Loucy (cell line): ENCODE measurements at regions not wholly inside any gene's neighbourhood (a gene's known extent, or its start where the extent isn't known, plus 50 kb on each side); places are given as distances from the start of the nearest gene placed in this dataset.

Source experiments
- H2AFZ ChIP-seq: fragments of 200-600 bp; sonication (generic); 2 replicates; pipeline ENCODE4 v1.6.0; 2016; ENCODE audit warnings: antibody characterized with exemption, mild to moderate bottlenecking, low read length, moderate library complexity
- H3F3A ChIP-seq: fragments of 200-600 bp; 2 replicates; pipeline ENCODE4 v1.6.0; 2016; ENCODE audit warnings: antibody characterized with exemption, low read depth, mild to moderate bottlenecking
- H3K27me3 ChIP-seq: fragments of 200-600 bp; sonication (generic); 2 replicates; pipeline ENCODE4 v1.6.1; 2014; ENCODE audit warnings: low read length, mild to moderate bottlenecking; ENCODE audit not compliant: insufficient read depth, poor library complexity, severe bottlenecking
- H3K36me3 ChIP-seq: fragments of 200-600 bp; sonication (generic); 2 replicates; pipeline ENCODE4 v1.6.1; 2016; ENCODE audit warnings: low read length; ENCODE audit not compliant: insufficient read depth
- H3K4me1 ChIP-seq: fragments of 200-600 bp; sonication (generic); 2 replicates; pipeline ENCODE4 v1.5.1; 2014; ENCODE audit warnings: low read length, mild to moderate bottlenecking; ENCODE audit not compliant: insufficient read depth, poor library complexity, severe bottlenecking
- H3K4me2 ChIP-seq: fragments of 200-600 bp; sonication (generic); 2 replicates; pipeline ENCODE4 v1.6.0; 2014; ENCODE audit warnings: antibody characterized with exemption, low read length, low read depth, mild to moderate bottlenecking; ENCODE audit not compliant: poor library complexity, severe bottlenecking
- H3K4me3 ChIP-seq: fragments of 200-600 bp; sonication (generic); 2 replicates; pipeline ENCODE4 v1.5.1; 2014; ENCODE audit warnings: low read length, mild to moderate bottlenecking, mixed read lengths; ENCODE audit not compliant: poor library complexity, severe bottlenecking
- H3K79me2 ChIP-seq: fragments of 200-600 bp; sonication (generic); 2 replicates; pipeline ENCODE4 v1.6.1; 2014; ENCODE audit warnings: low read length; ENCODE audit not compliant: insufficient read depth
- H3K9ac ChIP-seq: fragments of 200-600 bp; sonication (generic); 2 replicates; pipeline ENCODE4 v1.6.0; 2014; ENCODE audit warnings: mild to moderate bottlenecking, low read depth, low read length, moderate library complexity; ENCODE audit not compliant: poor library complexity, severe bottlenecking
- H3K9me2 ChIP-seq: fragments of 200-600 bp; sonication (generic); replicated peaks from 2 replicates; pipeline ENCODE4 v1.6.1; 2016; ENCODE audit warnings: low read depth, low read length, mixed read lengths
- H3K9me3 ChIP-seq: fragments of 200-600 bp; sonication (generic); 2 replicates; pipeline ENCODE4 v1.6.1; 2014; ENCODE audit warnings: mild to moderate bottlenecking, antibody characterized with exemption, low read length, low read depth; ENCODE audit not compliant: insufficient read depth
- H4K20me1 ChIP-seq: fragments of 200-600 bp; sonication (generic); 2 replicates; pipeline ENCODE4 v1.6.0; 2014; ENCODE audit warnings: antibody characterized with exemption, low read length, mild to moderate bottlenecking; ENCODE audit not compliant: insufficient read depth, poor library complexity, severe bottlenecking
- CTCF ChIP-seq: fragments of 200-600 bp; sonication (generic); conservative IDR thresholded peaks from 2 replicates; pipeline ENCODE4 v1.5.1; 2014; ENCODE audit warnings: mild to moderate bottlenecking, antibody characterized with exemption, low read length
- EZH2phosphoT487 ChIP-seq: fragments of 200-600 bp; IDR thresholded peaks from 2 replicates; pipeline ENCODE4 v1.6.1; 2018; ENCODE audit warnings: antibody characterized with exemption, mild to moderate bottlenecking, moderate library complexity, borderline replicate concordance

DNA sequence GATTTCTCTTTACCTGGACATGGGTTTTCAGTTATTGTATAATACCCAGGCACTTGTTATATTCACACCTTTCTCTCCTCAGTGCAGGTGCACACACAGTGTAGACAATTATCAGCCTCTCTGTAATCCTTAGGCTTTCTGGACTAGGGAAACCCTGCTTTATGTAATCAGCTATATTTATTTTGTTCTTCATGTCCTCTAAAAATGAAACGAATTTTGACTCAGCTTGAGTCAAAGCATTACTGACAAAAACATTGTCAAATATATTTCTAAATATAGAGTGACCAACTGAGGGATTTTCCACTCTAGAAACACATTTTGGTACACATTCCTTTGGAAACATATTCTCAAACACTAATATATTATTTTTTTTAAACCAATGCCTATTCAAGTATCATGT is 144.8 kb upstream of the GULP1 start:
- Histone ChIP-seq H3K4me1 (no peaks in the 10 kb centered on the region), H3K9me3 (no peaks in the 10 kb centered on the region), H3K9ac (no peak overlapping the region), H3K9me2 (no peaks in the 10 kb centered on the region), H3K4me3 (no peak overlapping the region), H3K79me2 (no peaks in the 10 kb centered on the region), H3K4me2 (no peak overlapping the region), H3F3A (no peaks in the 10 kb centered on the region), H4K20me1 (no peaks in the 10 kb centered on the region), H2AFZ (no peak overlapping the region), H3K36me3 (no peaks in the 10 kb centered on the region), H3K27me3 (no peaks in the 10 kb centered on the region)
- TF ChIP-seq EZH2phosphoT487 (no peak), CTCF (no peak)

DNA sequence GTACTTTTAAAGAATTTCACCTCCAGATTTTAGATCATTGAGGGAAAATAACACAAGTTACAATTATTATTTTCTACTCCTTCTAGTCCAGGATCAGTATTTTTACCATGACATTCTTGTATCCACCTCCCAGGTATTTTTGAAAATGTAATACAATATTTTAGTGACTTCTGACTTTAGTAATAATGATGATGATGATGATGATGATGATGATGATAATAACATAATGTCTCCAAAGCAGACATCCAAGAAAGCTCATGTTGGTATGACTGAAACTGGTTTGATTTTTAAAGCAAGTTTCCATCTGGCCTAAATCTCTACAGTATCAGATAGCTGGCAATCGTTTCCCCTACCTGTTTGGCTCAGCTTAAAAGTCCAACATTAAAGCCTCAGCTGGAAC is 140.0 kb upstream of the GULP1 start:
- Histone ChIP-seq H3F3A (no peaks in the 10 kb centered on the region), H3K9me3 (no peaks in the 10 kb centered on the region), H3K27me3 (no peaks in the 10 kb centered on the region), H3K4me1 (no peaks in the 10 kb centered on the region), H3K79me2 (no peaks in the 10 kb centered on the region), H3K36me3 (no peaks in the 10 kb centered on the region), H4K20me1 (no peaks in the 10 kb centered on the region), H3K4me3 (no peak overlapping the region), H3K4me2 (no peak overlapping the region), H3K9me2 (no peaks in the 10 kb centered on the region), H2AFZ (no peak overlapping the region), H3K9ac (no peak overlapping the region)
- TF ChIP-seq CTCF (no peak), EZH2phosphoT487 (no peak)

DNA sequence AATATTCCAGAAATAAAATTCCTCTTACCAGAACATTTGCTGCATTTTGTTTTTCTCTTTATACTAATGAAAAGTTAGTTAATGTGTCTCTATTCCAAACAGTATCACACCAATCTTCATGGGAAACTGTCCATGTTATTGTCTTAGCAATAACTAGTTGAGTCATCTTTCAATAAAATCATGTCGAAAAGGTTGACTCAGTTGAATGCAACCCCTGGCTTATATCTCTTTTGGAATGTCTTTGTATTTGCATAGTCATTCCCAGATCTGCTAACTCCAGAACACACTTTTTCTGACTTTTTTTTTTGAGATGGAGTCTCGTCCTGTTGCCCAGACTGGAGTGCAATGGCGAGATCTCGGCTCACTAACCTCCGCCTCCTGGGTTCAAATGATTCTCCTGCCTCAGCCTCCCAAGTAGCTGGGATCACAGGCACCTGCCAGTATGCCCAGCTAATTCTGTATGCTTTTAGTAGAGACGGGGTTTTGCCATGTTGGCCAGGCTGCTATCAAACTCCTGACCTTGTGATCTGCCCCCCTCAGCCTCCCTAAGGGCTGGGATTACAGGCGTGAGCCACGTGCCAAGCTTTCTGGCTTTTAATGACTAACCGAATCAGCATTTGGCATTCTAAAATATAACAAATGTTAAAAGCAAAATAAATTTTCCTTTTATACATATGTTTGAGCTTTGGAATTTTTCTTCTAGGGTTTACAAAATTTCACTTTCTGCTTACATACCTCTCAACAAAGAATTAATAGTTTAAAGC is 133.2 kb upstream of the GULP1 start:
- H2AFZ ChIP-seq = no peak overlapping the region
- H3F3A ChIP-seq = no peaks in the 10 kb centered on the region
- H4K20me1 ChIP-seq = no peaks in the 10 kb centered on the region
- no peak overlapping the region for H3K4me3 ChIP-seq
- H3K9me2 ChIP-seq = no peaks in the 10 kb centered on the region
- H3K9ac ChIP-seq = no peak overlapping the region
- no peaks in the 10 kb centered on the region for H3K9me3 ChIP-seq
- no peaks in the 10 kb centered on the region for H3K79me2 ChIP-seq
- no peaks in the 10 kb centered on the region for H3K36me3 ChIP-seq
- no peak overlapping the region for H3K4me2 ChIP-seq
- H3K27me3 ChIP-seq = no peaks in the 10 kb centered on the region
- TF ChIP-seq CTCF (no peak), EZH2phosphoT487 (no peak)
- no peaks in the 10 kb centered on the region for H3K4me1 ChIP-seq
